GM23338 (cell line): ENCODE measurements at regions not wholly inside any gene's neighbourhood (a gene's known extent, or its start where the extent isn't known, plus 50 kb on each side); places are given as distances from the start of the nearest gene placed in this dataset.

ENCODE experiments used
- CREB1 ChIP-seq: fragments of 250-450 bp; sonication (Bioruptor Pico); IDR thresholded peaks from 2 replicates; pipeline ENCODE4 v1.5.0; 2020; ENCODE audit warnings: low read depth, mild to moderate bottlenecking, moderate library complexity
- CTCF ChIP-seq, 2 experiments: fragments of 200-600 bp in 1 of 2; sonication (generic) in 1 of 2; conservative IDR thresholded peaks; 2 replicates each; pipeline versions ENCODE4 v1.5.1 to v1.6.1; 2016 to 2017; ENCODE audit warnings: antibody characterized with exemption in 2 of 2, low read depth in 2 of 2, mild to moderate bottlenecking in 2 of 2, moderate library complexity in 1 of 2
- EZH2 ChIP-seq: fragments of 200-600 bp; sonication (generic); IDR thresholded peaks from one replicate; pipeline ENCODE4 v1.8.0; 2017; ENCODE audit warnings: antibody characterized with exemption, mild to moderate bottlenecking, low read depth; ENCODE audit not compliant: unreplicated experiment
- EZH2phosphoT487 ChIP-seq: fragments of 200-600 bp; sonication (generic); IDR thresholded peaks from one replicate; pipeline ENCODE4 v1.8.1; 2018; ENCODE audit warnings: antibody characterized with exemption; ENCODE audit not compliant: unreplicated experiment
- JUNB ChIP-seq: IDR thresholded peaks from one replicate; pipeline ENCODE4 v1.6.1; 2016; ENCODE audit warnings: antibody characterized with exemption; ENCODE audit not compliant: unreplicated experiment
- POLR2AphosphoS5 ChIP-seq: IDR thresholded peaks from 2 replicates; pipeline ENCODE4 v1.6.1; 2016; ENCODE audit warnings: antibody characterized with exemption, low read depth
- REST ChIP-seq: IDR thresholded peaks from one replicate; pipeline ENCODE4 v1.6.1; 2018; ENCODE audit warnings: antibody characterized with exemption; ENCODE audit not compliant: unreplicated experiment
- STAT1 ChIP-seq: IDR thresholded peaks from one replicate; pipeline ENCODE4 v1.6.1; 2016; ENCODE audit warnings: antibody characterized with exemption; ENCODE audit not compliant: unreplicated experiment

- TF ChIP-seq EZH2phosphoT487 = no peak
- no peak for TF ChIP-seq POLR2AphosphoS5
- TF ChIP-seq REST = no peak
- peak; percentile 43 to 50 for TF ChIP-seq CTCF (conservative IDR thresholded peaks at IDR 0.05; ENCODE audit: low read depth in 2 of 2)
- TF ChIP-seq EZH2 = no peak
- no peak for TF ChIP-seq JUNB
- TF ChIP-seq STAT1 = no peak
- TF ChIP-seq CREB1 (CRISPR knock-in tag) = no peak
Observed at GRCh38 chr11:91527380-91528030, 697.1 kb upstream of the FAT3 start.
